Jurkat, Clone E6-1 (cell line): ENCODE measurements at regions not wholly inside any gene's neighbourhood (a gene's known extent, or its start where the extent isn't known, plus 50 kb on each side); places are given as distances from the start of the nearest gene placed in this dataset.
A peak's percentile ranks its signal among the peaks of the same experiment; 100 is the strongest.
"Not testable (repeated sequence)": the region's sequence is repeated elsewhere in the genome, so short reads cannot be mapped to it uniquely, and the experiment has no call there.

Experiments used
- DNase-seq: peaks from one replicate; pipeline ENCODE4 v3.0.0-alpha.2; 2011; ENCODE audit warnings: low read depth, low spot score
- H3K4me3 ChIP-seq: 2 replicates; pipeline ENCODE4 v1.5.1; 2011; ENCODE audit warnings: mild to moderate bottlenecking, low read length, control low read depth, moderate library complexity

GRCh38 chr4:12028258-12028657, 599.6 kb upstream of the HS3ST1 start:
- no peak for DNase-seq

GRCh38 chr4:12022409-12022808, 593.7 kb upstream of the HS3ST1 start:
- no peak for DNase-seq
- H3K4me3 ChIP-seq: no peak overlapping the region

More at GRCh38 chr4:12028258-12028657, 599.6 kb upstream of the HS3ST1 start:
- H3K4me3 ChIP-seq: no peak overlapping the region

GRCh38 chr4:12016729-12017128, 588.0 kb upstream of the HS3ST1 start:
- no peak overlapping the region for H3K4me3 ChIP-seq
- DNase-seq: no peak

GRCh38 chr4:12005471-12005870, 576.8 kb upstream of the HS3ST1 start:
- no peak overlapping the region for H3K4me3 ChIP-seq
- DNase-seq: no peak

- DNase-seq, H3K4me3 ChIP-seq: not testable (repeated sequence)
Measured at GRCh38 chr4:11996581-11996980, 567.9 kb upstream of the HS3ST1 start.

GRCh38 chr4:11976726-11977263, 548.1 kb upstream of the HS3ST1 start:
- no peak overlapping the region for H3K4me3 ChIP-seq
- DNase-seq: no peak

GRCh38 chr4:11973270-11973669, 544.6 kb upstream of the HS3ST1 start:
- no peak for DNase-seq
- no peak overlapping the region for H3K4me3 ChIP-seq

- DNase-seq: no peak
- H3K4me3 ChIP-seq: no peak overlapping the region
Measured at GRCh38 chr4:11970754-11971153, 542.1 kb upstream of the HS3ST1 start.

- no peak for DNase-seq
- no peak overlapping the region for H3K4me3 ChIP-seq
Measured at GRCh38 chr4:11966782-11967181, 538.1 kb upstream of the HS3ST1 start.

- no peak overlapping the region for H3K4me3 ChIP-seq
- peak; percentile 28 for DNase-seq
Measured at GRCh38 chr4:11954093-11954492, 525.4 kb upstream of the HS3ST1 start.

- DNase-seq: no peak
- no peak overlapping the region for H3K4me3 ChIP-seq
Measured at GRCh38 chr4:11949355-11949754, 520.7 kb upstream of the HS3ST1 start.

GRCh38 chr4:11947629-11948028, 518.9 kb upstream of the HS3ST1 start:
- not testable (repeated sequence) for DNase-seq

GRCh38 chr4:11937941-11938340, 509.2 kb upstream of the HS3ST1 start:
- DNase-seq: no peak
- no peak overlapping the region for H3K4me3 ChIP-seq

More at GRCh38 chr4:11947629-11948028, 518.9 kb upstream of the HS3ST1 start:
- not testable (repeated sequence) for H3K4me3 ChIP-seq

GRCh38 chr4:11931266-11931820, 502.6 kb upstream of the HS3ST1 start:
- no peak overlapping the region for H3K4me3 ChIP-seq
- DNase-seq: no peak

- no peak for DNase-seq
- no peak overlapping the region for H3K4me3 ChIP-seq
Measured at GRCh38 chr4:11929080-11929479, 500.4 kb upstream of the HS3ST1 start.

- no peak for DNase-seq
- no peak overlapping the region for H3K4me3 ChIP-seq
Measured at GRCh38 chr4:11919316-11919715, 490.6 kb upstream of the HS3ST1 start.

- DNase-seq: no peak
- H3K4me3 ChIP-seq: no peak overlapping the region
Measured at GRCh38 chr4:11914406-11914805, 485.7 kb upstream of the HS3ST1 start.

- H3K4me3 ChIP-seq: no peak overlapping the region
- DNase-seq: no peak
Measured at GRCh38 chr4:11912886-11913285, 484.2 kb upstream of the HS3ST1 start.

GRCh38 chr4:11910812-11911211, 482.1 kb upstream of the HS3ST1 start:
- no peak for DNase-seq
- H3K4me3 ChIP-seq: no peak overlapping the region

- no peak overlapping the region for H3K4me3 ChIP-seq
- DNase-seq: no peak
Measured at GRCh38 chr4:11908712-11909111, 480.0 kb upstream of the HS3ST1 start.

GRCh38 chr4:11908205-11908604, 479.5 kb upstream of the HS3ST1 start:
- no peak overlapping the region for H3K4me3 ChIP-seq

More at GRCh38 chr4:11908205-11908604, 479.5 kb upstream of the HS3ST1 start:
- DNase-seq: no peak
